ENCODE measurements at regions not wholly inside any gene's neighbourhood (a gene's known extent, or its start where the extent isn't known, plus 50 kb on each side); places are given as distances from the start of the nearest gene placed in this dataset.
"Not testable (repeated sequence)": the region's sequence is repeated elsewhere in the genome, so short reads cannot be mapped to it uniquely, and the experiment has no call there.

GRCh38 chr17:71089431-71089830, 920.1 kb downstream of the KCNJ2 start:
- no peak for DNase-seq (ENCODE audit: low spot score)

GRCh38 chr17:71098071-71098470, 928.7 kb downstream of the KCNJ2 start:
- DNase-seq (ENCODE audit: low spot score): no peak

- DNase-seq (ENCODE audit: low spot score): no peak
Observed at GRCh38 chr17:71099003-71099714, 929.8 kb downstream of the KCNJ2 start.

- DNase-seq (ENCODE audit: low spot score): no peak
Observed at GRCh38 chr17:71102777-71103176, 933.4 kb downstream of the KCNJ2 start.

GRCh38 chr17:71104225-71104624, 934.9 kb downstream of the KCNJ2 start:
- no peak for DNase-seq (ENCODE audit: low spot score)

- not testable (repeated sequence) for DNase-seq (ENCODE audit: low spot score)
Observed at GRCh38 chr17:71106056-71106455, 936.7 kb downstream of the KCNJ2 start.

- DNase-seq (ENCODE audit: low spot score): no peak
Observed at GRCh38 chr17:71107136-71107535, 937.8 kb downstream of the KCNJ2 start.

- DNase-seq (ENCODE audit: low spot score): no peak
Observed at GRCh38 chr17:71109697-71110096, 940.4 kb downstream of the KCNJ2 start.

- DNase-seq (ENCODE audit: low spot score): no peak
Observed at GRCh38 chr17:71110326-71110725, 941.0 kb downstream of the KCNJ2 start.

- no peak for DNase-seq (ENCODE audit: low spot score)
Observed at GRCh38 chr17:71111460-71111859, 942.1 kb downstream of the KCNJ2 start.

GRCh38 chr17:71111934-71112333, 942.6 kb downstream of the KCNJ2 start:
- DNase-seq (ENCODE audit: low spot score): no peak

GRCh38 chr17:71113347-71113746, 944.0 kb downstream of the KCNJ2 start:
- DNase-seq (ENCODE audit: low spot score): no peak

- DNase-seq (ENCODE audit: low spot score): no peak
Observed at GRCh38 chr17:71114911-71115668, 945.8 kb downstream of the KCNJ2 start.

- no peak for DNase-seq (ENCODE audit: low spot score)
Observed at GRCh38 chr17:71115669-71115972, 946.3 kb downstream of the KCNJ2 start.

GRCh38 chr17:71117466-71117865, 948.1 kb downstream of the KCNJ2 start:
- DNase-seq (ENCODE audit: low spot score): no peak

- no peak for DNase-seq (ENCODE audit: low spot score)
Observed at GRCh38 chr17:71118039-71118438, 948.7 kb downstream of the KCNJ2 start.

- no peak for DNase-seq (ENCODE audit: low spot score)
Observed at GRCh38 chr17:71127416-71127815, 958.1 kb downstream of the KCNJ2 start.

GRCh38 chr17:71142333-71142732, 973.0 kb downstream of the KCNJ2 start:
- DNase-seq (ENCODE audit: low spot score): no peak

- DNase-seq (ENCODE audit: low spot score): no peak
Observed at GRCh38 chr17:71145486-71145885, 975.3 kb upstream of the SOX9 start.

GRCh38 chr17:71147906-71148305, 972.9 kb upstream of the SOX9 start:
- no peak for DNase-seq (ENCODE audit: low spot score)

GRCh38 chr17:71149607-71150006, 971.2 kb upstream of the SOX9 start:
- no peak for DNase-seq (ENCODE audit: low spot score)

GRCh38 chr17:71157297-71157696, 963.5 kb upstream of the SOX9 start:
- DNase-seq (ENCODE audit: low spot score): no peak

- no peak for DNase-seq (ENCODE audit: low spot score)
Observed at GRCh38 chr17:71158437-71158836, 962.4 kb upstream of the SOX9 start.
